Thymus (tissue), 11 donors: ENCODE measurements at regions not wholly inside any gene's neighbourhood (a gene's known extent, or its start where the extent isn't known, plus 50 kb on each side); places are given as distances from the start of the nearest gene placed in this dataset.
A peak's percentile ranks its signal among the peaks of the same experiment; 100 is the strongest.
"Not testable (repeated sequence)": the region's sequence is repeated elsewhere in the genome, so short reads cannot be mapped to it uniquely, and the experiment has no call there.

Experiments used
- DNase-seq, 9 donors: peaks; one replicate each; pipeline ENCODE4 v3.0.0-alpha.2; 2013; ENCODE audit warnings: low spot score in 9 of 9, low read depth in 6 of 9, missing footprints in 1 of 9
- H3K27ac ChIP-seq, 2 donors: one replicate each; pipeline ENCODE4 v1.5.1; 2013; ENCODE audit warnings: control low read depth in 1 of 2, low read depth in 1 of 2, low read length in 1 of 2, mild to moderate bottlenecking in 1 of 2, moderate library complexity in 1 of 2
- H3K27me3 ChIP-seq, 2 donors: one replicate each; pipeline ENCODE4 v1.5.1; 2013; ENCODE audit warnings: low read length in 1 of 2; ENCODE audit not compliant: control insufficient read depth in 2 of 2, insufficient read depth in 1 of 2
- H3K36me3 ChIP-seq, 2 donors: one replicate each; pipeline ENCODE4 v1.5.1; 2013; ENCODE audit warnings: low read length in 1 of 2, mild to moderate bottlenecking in 1 of 2, moderate library complexity in 1 of 2; ENCODE audit not compliant: control insufficient read depth in 2 of 2, insufficient read depth in 2 of 2
- H3K4me1 ChIP-seq, 2 donors: one replicate each; pipeline ENCODE4 v1.5.1; 2013; ENCODE audit warnings: low read length in 2 of 2; ENCODE audit not compliant: control insufficient read depth in 2 of 2, insufficient read depth in 2 of 2
- H3K4me3 ChIP-seq, 2 donors: one replicate each; pipeline ENCODE4 v1.5.1; 2013; ENCODE audit warnings: low read length in 2 of 2, control low read depth in 1 of 2, mild to moderate bottlenecking in 1 of 2
- H3K9me3 ChIP-seq, 2 donors: one replicate each; pipeline ENCODE4 v1.5.1; 2013; ENCODE audit warnings: low read length in 1 of 2, mild to moderate bottlenecking in 1 of 2; ENCODE audit not compliant: control insufficient read depth in 2 of 2, insufficient read depth in 1 of 2
- WGBS: extraction: QIAGEN DNeasy Blood & Tissue Kit; methylation state at CpG from one replicate; pipeline ENCODE4 v1.1.7; 2013; 5-methylcytosine and 5-hydroxymethylcytosine counted together
- donor health status: healthy.

- H3K4me3 ChIP-seq, result no peak overlapping the region
- H3K27ac ChIP-seq, result no peak overlapping the region
- DNase-seq, result no peak
- H3K4me1 ChIP-seq, result no peaks in the 10 kb centered on the region
- no peaks in the 10 kb centered on the region for H3K27me3 ChIP-seq
- 68% methylated on average over 31 of the region's 33 CpGs for WGBS
- peaks cover 1 to 37% of the 10 kb centered on the region in 2 donors for H3K9me3 ChIP-seq
- H3K36me3 ChIP-seq, result no peaks in the 10 kb centered on the region
Measured at GRCh38 chr10:38600146-38600545, 506.0 kb downstream of the ZNF37A start.

- Histone ChIP-seq H3K9me3 (peaks cover 1 to 43% of the 10 kb centered on the region in 2 donors), H3K4me1 (no peaks in the 10 kb centered on the region), H3K27me3 (no peaks in the 10 kb centered on the region), H3K4me3 (no peak overlapping the region), H3K27ac (no peak overlapping the region), H3K36me3 (no peaks in the 10 kb centered on the region)
- no peak for DNase-seq
- WGBS, result 78% methylated on average over 46 of the region's 46 CpGs
Measured at GRCh38 chr10:38600696-38601095, 506.6 kb downstream of the ZNF37A start.

GRCh38 chr10:38603681-38604080 is 509.5 kb downstream of the ZNF37A start:
- not testable (repeated sequence) for DNase-seq, H3K27me3 ChIP-seq, H3K27ac ChIP-seq, H3K4me3 ChIP-seq, H3K36me3 ChIP-seq, H3K4me1 ChIP-seq
- WGBS, result 96% methylated on average over 7 of the region's 7 CpGs
- peaks cover 1 to 48% of the 10 kb centered on the region in 2 donors for H3K9me3 ChIP-seq

GRCh38 chr10:38604477-38604876 is 510.3 kb downstream of the ZNF37A start:
- DNase-seq, H3K4me1 ChIP-seq, H3K36me3 ChIP-seq, H3K27ac ChIP-seq, H3K27me3 ChIP-seq, H3K4me3 ChIP-seq: not testable (repeated sequence)
- WGBS, result 94% methylated on average over 15 of the region's 16 CpGs
- peaks cover 1 to 48% of the 10 kb centered on the region in 2 donors for H3K9me3 ChIP-seq

GRCh38 chr10:38605153-38605661 is 511.1 kb downstream of the ZNF37A start:
- WGBS, result 90% methylated on average over 17 of the region's 17 CpGs
- H3K27ac ChIP-seq, result no peak overlapping the region
- no peak overlapping the region for H3K4me3 ChIP-seq
- H3K36me3 ChIP-seq, result no peaks in the 10 kb centered on the region
- H3K9me3 ChIP-seq, result peaks cover 1 to 50% of the 10 kb centered on the region in 2 donors
- DNase-seq, result peak in 2 of 9 donors; percentile 1 to 2
- no peaks in the 10 kb centered on the region for H3K27me3 ChIP-seq
- H3K4me1 ChIP-seq, result no peaks in the 10 kb centered on the region

- not testable (repeated sequence) for H3K4me3 ChIP-seq, H3K27me3 ChIP-seq, H3K4me1 ChIP-seq, H3K9me3 ChIP-seq, H3K36me3 ChIP-seq, DNase-seq, H3K27ac ChIP-seq
- WGBS, result 80% methylated on average over 20 of the region's 20 CpGs
Measured at GRCh38 chr10:38615596-38615995, 521.5 kb downstream of the ZNF37A start.

GRCh38 chr10:38619831-38620230 is 525.7 kb downstream of the ZNF37A start:
- not testable (repeated sequence) for H3K4me3 ChIP-seq, H3K9me3 ChIP-seq, H3K27me3 ChIP-seq, H3K36me3 ChIP-seq, DNase-seq, H3K4me1 ChIP-seq, H3K27ac ChIP-seq
- 38% methylated on average over 1 of the region's 1 CpG for WGBS

GRCh38 chr10:38635650-38636049 is 541.5 kb downstream of the ZNF37A start:
- H3K4me1 ChIP-seq, DNase-seq, H3K27me3 ChIP-seq, H3K36me3 ChIP-seq, H3K27ac ChIP-seq, H3K9me3 ChIP-seq, H3K4me3 ChIP-seq: not testable (repeated sequence)
- 85% methylated on average over 21 of the region's 21 CpGs for WGBS
